22Rv1 (cell line): ENCODE measurements at regions not wholly inside any gene's neighbourhood (a gene's known extent, or its start where the extent isn't known, plus 50 kb on each side); places are given as distances from the start of the nearest gene placed in this dataset.

Experiments
- H3K27ac ChIP-seq: fragments of 450-650 bp; 2 replicates; pipeline ENCODE4 v1.5.1; 2017
- CTCF ChIP-seq: fragments of 450-650 bp; IDR thresholded peaks from 2 replicates; pipeline ENCODE4 v1.5.1; 2017; ENCODE audit warnings: mild to moderate bottlenecking
- ZFX ChIP-seq: fragments of 450-650 bp; IDR thresholded peaks from 2 replicates; pipeline ENCODE4 v1.6.1; 2017; ENCODE audit warnings: antibody characterized with exemption, borderline replicate concordance

- TF ChIP-seq CTCF (no peak), ZFX (no peak)
- no peak overlapping the region for H3K27ac ChIP-seq
Measured at GRCh38 chr6:154590756-154591155, 80.3 kb upstream of the CNKSR3 start.

DNA sequence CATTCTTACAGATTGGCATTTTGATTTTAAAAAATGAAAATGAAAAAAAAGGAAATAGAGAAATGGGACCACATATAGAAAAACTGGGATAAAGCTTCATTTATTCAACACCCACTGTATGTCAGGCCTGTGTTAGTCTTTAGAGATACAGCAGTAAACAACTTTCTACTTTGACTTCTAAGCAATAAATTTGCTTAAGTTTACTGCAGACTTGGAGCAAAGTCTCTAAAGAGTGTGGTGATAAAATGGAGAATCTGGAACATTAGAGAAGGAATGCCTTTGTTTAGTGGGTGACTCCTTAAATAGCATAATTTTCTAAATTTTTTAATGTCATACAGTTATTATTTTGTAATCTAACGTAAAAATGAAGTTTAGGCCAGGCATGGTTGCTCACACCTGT lies 80.7 kb upstream of the CNKSR3 start:
- no peak overlapping the region for H3K27ac ChIP-seq
- no peak for TF ChIP-seq CTCF
- no peak for TF ChIP-seq ZFX

DNA sequence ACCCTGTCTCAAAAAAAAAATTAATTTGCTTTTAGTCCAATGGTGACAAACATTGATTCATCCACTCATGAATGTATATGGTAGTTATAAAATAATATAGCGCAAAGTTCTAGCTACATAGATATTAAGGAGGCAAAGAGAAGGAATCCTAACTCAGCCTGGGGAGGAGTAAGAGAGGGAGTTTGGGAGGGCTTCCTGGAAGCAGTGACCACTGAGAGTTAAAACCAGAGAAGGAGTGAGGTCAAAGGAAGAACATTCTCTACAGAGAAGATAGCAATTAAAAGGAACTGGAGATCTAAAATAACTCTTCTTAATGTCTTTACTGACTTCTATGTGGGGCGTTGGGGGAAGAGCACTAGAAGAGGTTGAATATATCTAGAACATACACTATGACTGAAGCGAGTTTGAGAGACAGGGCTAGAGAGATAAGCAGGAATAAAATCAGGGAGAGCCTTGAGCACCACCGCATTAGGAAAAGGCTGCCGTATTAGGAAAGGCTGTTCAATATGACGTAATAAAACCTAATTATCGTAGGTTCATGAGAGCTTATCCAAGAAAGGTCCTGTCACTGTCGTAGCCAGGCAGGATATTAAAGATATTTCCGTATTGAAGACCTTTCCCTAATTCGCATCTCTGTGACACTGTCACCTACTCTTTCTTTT lies 81.8 kb upstream of the CNKSR3 start:
- no peak for TF ChIP-seq ZFX
- no peak for TF ChIP-seq CTCF
- no peak overlapping the region for H3K27ac ChIP-seq

- TF ChIP-seq ZFX (no peak), CTCF (no peak)
Measured at GRCh38 chr6:154593122-154593521, 82.6 kb upstream of the CNKSR3 start.

DNA sequence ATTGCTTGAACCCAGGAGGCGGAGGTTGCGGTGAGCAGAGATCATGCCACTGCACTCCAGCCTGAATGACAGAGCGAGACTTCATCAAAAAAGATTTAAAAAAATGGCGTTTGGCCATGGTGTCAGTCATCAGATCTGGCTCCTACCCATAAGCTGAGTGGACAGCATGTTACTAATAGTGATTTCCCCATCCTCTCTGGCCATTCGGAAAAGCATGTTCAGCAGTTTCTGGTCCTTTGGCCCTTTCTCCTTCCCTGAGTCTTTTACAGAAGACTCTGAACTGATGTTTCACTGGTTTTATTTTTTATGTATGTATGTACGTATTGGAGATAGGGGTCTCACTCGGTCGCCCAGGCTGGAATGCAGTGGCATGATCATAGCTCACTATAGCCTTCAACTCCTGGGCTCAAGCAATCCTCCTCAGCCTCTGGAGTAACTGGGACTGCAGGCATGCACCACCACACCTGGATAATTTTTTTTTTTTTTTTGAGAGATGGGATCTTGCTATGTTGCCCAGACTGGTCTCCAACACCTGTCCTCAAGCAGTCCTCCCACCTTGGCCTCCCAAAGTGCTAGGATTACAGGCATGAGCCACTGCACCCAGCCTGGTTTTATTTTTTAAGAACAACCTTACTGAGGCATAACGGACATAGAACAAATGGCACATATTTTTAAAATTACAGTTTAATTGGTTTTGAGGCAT lies 84.2 kb upstream of the CNKSR3 start:
- no peak for TF ChIP-seq CTCF
- no peak for TF ChIP-seq ZFX
- no peak overlapping the region for H3K27ac ChIP-seq

More at GRCh38 chr6:154593122-154593521, 82.6 kb upstream of the CNKSR3 start:
- no peak overlapping the region for H3K27ac ChIP-seq

DNA sequence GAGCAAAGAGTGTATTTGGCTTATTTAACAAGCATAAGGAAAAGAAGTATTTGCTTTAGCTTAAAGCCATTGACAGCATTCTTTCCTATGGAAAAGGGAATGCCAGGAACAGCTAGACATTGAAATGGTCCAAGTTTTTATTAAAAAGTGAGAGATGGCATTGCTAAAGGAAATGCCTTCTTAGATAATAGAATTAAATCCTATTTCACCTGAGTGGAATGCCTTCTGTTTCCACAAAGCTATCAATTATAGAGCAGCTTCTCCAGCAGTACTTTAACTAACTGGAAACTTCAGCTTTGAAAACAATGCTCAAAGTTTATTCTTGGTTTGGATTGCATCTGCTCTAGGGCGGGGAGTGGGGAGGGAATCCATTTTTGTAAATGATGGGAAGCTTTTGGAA lies 85.1 kb upstream of the CNKSR3 start:
- TF ChIP-seq ZFX: no peak

DNA sequence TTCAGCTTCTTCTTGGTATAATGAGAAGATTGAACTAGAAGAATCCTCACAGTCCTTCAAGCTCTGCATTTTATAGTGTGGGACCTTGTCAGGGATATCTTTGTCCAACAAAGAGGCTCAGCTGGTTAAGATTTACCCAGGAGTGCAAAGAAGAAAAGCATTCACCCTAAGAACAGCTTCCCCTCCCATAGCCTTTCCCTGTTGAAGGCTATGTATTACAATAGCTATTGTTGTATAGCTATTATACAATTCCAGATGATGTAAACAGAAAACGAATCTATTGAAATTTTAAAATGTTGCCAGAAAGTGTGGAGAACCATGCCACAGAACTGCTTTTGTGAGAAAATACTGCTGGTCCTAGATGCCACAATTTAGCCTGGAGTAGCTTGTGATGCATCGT lies 85.5 kb upstream of the CNKSR3 start:
- no peak overlapping the region for H3K27ac ChIP-seq
- TF ChIP-seq ZFX (no peak), CTCF (no peak)

More for the DNA sequence above, 85.1 kb upstream of the CNKSR3 start:
- H3K27ac ChIP-seq: no peak overlapping the region
